H9 (cell line): ENCODE measurements at regions not wholly inside any gene's neighbourhood (a gene's known extent, or its start where the extent isn't known, plus 50 kb on each side); places are given as distances from the start of the nearest gene placed in this dataset.

Source experiments
- DNase-seq: peaks from one replicate; pipeline ENCODE4 v3.0.0-alpha.2; 2017
- H2AFZ ChIP-seq: one replicate; pipeline ENCODE4 v1.6.1; 2013; ENCODE audit warnings: mild to moderate bottlenecking, low read length, control low read depth, moderate library complexity
- H2AK5ac ChIP-seq: 2 replicates; pipeline ENCODE4 v1.6.1; 2013; ENCODE audit warnings: low read length, control low read depth, mixed read lengths; ENCODE audit not compliant: insufficient read length
- H2BK120ac ChIP-seq: one replicate; pipeline ENCODE4 v1.6.1; 2013; ENCODE audit warnings: low read depth, mild to moderate bottlenecking, low read length, control low read depth, inconsistent platforms; ENCODE audit not compliant: poor library complexity, severe bottlenecking
- H2BK12ac ChIP-seq: 2 replicates; pipeline ENCODE4 v1.6.1; 2013; ENCODE audit warnings: low read length, control low read depth, mixed read lengths, low read depth; ENCODE audit not compliant: insufficient read length
- H2BK15ac ChIP-seq: 2 replicates; pipeline ENCODE4 v1.6.1; 2013; ENCODE audit warnings: low read depth, low read length, control low read depth
- H2BK20ac ChIP-seq: one replicate; pipeline ENCODE4 v1.6.1; 2013; ENCODE audit warnings: low read depth, mild to moderate bottlenecking, low read length, control low read depth, inconsistent platforms; ENCODE audit not compliant: poor library complexity, severe bottlenecking
- H2BK5ac ChIP-seq: 2 replicates; pipeline ENCODE4 v1.6.1; 2013; ENCODE audit warnings: low read length, control low read depth, mixed read lengths; ENCODE audit not compliant: insufficient read length
- H3K14ac ChIP-seq: 2 replicates; pipeline ENCODE4 v1.6.1; 2013; ENCODE audit warnings: low read length, control low read depth; ENCODE audit not compliant: insufficient read depth
- H3K18ac ChIP-seq: 2 replicates; pipeline ENCODE4 v1.6.1; 2013; ENCODE audit warnings: low read depth, mild to moderate bottlenecking, mixed read lengths, low read length, control low read depth; ENCODE audit not compliant: insufficient read length
- H3K23ac ChIP-seq: 2 replicates; pipeline ENCODE4 v1.6.1; 2013; ENCODE audit warnings: low read length, control low read depth, mixed read lengths, low read depth; ENCODE audit not compliant: insufficient read length
- H3K23me2 ChIP-seq: 2 replicates; pipeline ENCODE4 v1.6.1; 2013; ENCODE audit warnings: low read depth, mild to moderate bottlenecking, mixed read lengths, low read length, control low read depth; ENCODE audit not compliant: insufficient read length, poor library complexity, severe bottlenecking
- H3K27ac ChIP-seq: 2 replicates; pipeline ENCODE4 v1.5.1; 2013; ENCODE audit warnings: low read length, control low read depth, mixed read lengths, low read depth; ENCODE audit not compliant: insufficient read length
- H3K27me3 ChIP-seq: 2 replicates; pipeline ENCODE4 v1.6.1; 2013; ENCODE audit warnings: low read length, control low read depth, inconsistent platforms; ENCODE audit not compliant: insufficient read depth
- H3K4ac ChIP-seq: 2 replicates; pipeline ENCODE4 v1.6.1; 2013; ENCODE audit warnings: low read depth, mild to moderate bottlenecking, control low read depth, inconsistent platforms, low read length, moderate library complexity
- H3K4me1 ChIP-seq: 2 replicates; pipeline ENCODE4 v1.6.1; 2013; ENCODE audit warnings: low read length, control low read depth, inconsistent platforms; ENCODE audit not compliant: insufficient read depth
- H3K4me2 ChIP-seq: 2 replicates; pipeline ENCODE4 v1.6.1; 2013; ENCODE audit warnings: low read length, control low read depth, mixed read lengths; ENCODE audit not compliant: insufficient read length, insufficient read depth
- H3K56ac ChIP-seq: 2 replicates; pipeline ENCODE4 v1.6.1; 2013; ENCODE audit warnings: low read depth, mild to moderate bottlenecking, mixed read lengths, low read length, control low read depth; ENCODE audit not compliant: insufficient read length
- H3K79me1 ChIP-seq: 2 replicates; pipeline ENCODE4 v1.6.1; 2013; ENCODE audit warnings: low read depth, mild to moderate bottlenecking, moderate library complexity, low read length, control low read depth, inconsistent platforms; ENCODE audit not compliant: insufficient read depth, poor library complexity, severe bottlenecking
- H3K79me2 ChIP-seq: 2 replicates; pipeline ENCODE4 v1.6.1; 2013; ENCODE audit warnings: low read length, control low read depth, inconsistent platforms; ENCODE audit not compliant: insufficient read depth
- H3K9ac ChIP-seq: 2 replicates; pipeline ENCODE4 v1.6.1; 2013; ENCODE audit warnings: low read length, control low read depth, mixed read lengths; ENCODE audit not compliant: insufficient read length; ENCODE audit errors: extremely low read depth
- H3K9me3 ChIP-seq: one replicate; pipeline ENCODE4 v1.6.1; 2013; ENCODE audit warnings: low read depth, low read length, inconsistent platforms; ENCODE audit not compliant: control insufficient read depth
- H3T11ph ChIP-seq: one replicate; pipeline ENCODE4 v1.6.1; 2013; ENCODE audit warnings: mild to moderate bottlenecking, low read length, control low read depth, inconsistent platforms
- H4K20me1 ChIP-seq: one replicate; pipeline ENCODE4 v1.6.1; 2013; ENCODE audit not compliant: control insufficient read depth, insufficient read length, insufficient read depth
- H4K5ac ChIP-seq: 2 replicates; pipeline ENCODE4 v1.6.1; 2013; ENCODE audit warnings: low read depth, mild to moderate bottlenecking, mixed read lengths, low read length, control low read depth; ENCODE audit not compliant: insufficient read length
- H4K8ac ChIP-seq: replicated peaks from 2 replicates; pipeline ENCODE4 v1.6.1; 2013; ENCODE audit warnings: low read length, control low read depth, mixed read lengths, low read depth; ENCODE audit not compliant: insufficient read length
- H4K91ac ChIP-seq: 2 replicates; pipeline ENCODE4 v1.6.1; 2013; ENCODE audit warnings: low read depth, mild to moderate bottlenecking, moderate library complexity, mixed read lengths, low read length, control low read depth; ENCODE audit not compliant: insufficient read length
- H3K27ac Mint-ChIP-seq, 3 experiments: 2 replicates in 2 of 3; 3 replicates in 1 of 3; pipeline ENCODE4 v1.8.0; 2020 to 2021; ENCODE audit warnings: mixed read lengths in 3 of 3, mild to moderate bottlenecking in 1 of 3, moderate library complexity in 1 of 3
- H3K27me3 Mint-ChIP-seq: 2 replicates; pipeline ENCODE4 v1.8.0; 2021; ENCODE audit warnings: low read depth, mild to moderate bottlenecking, moderate library complexity, mixed read lengths
- H3K36me3 Mint-ChIP-seq, 3 experiments: 2 replicates in 2 of 3; 3 replicates in 1 of 3; pipeline ENCODE4 v1.8.0; 2020 to 2021; ENCODE audit warnings: low read depth in 3 of 3, mixed read lengths in 3 of 3; ENCODE audit not compliant: insufficient read depth in 1 of 3
- H3K4me1 Mint-ChIP-seq, 2 experiments: 2 replicates each; pipeline ENCODE4 v1.8.0; 2020; ENCODE audit warnings: mixed read lengths in 2 of 2
- H3K4me3 Mint-ChIP-seq, 2 experiments: 2 replicates in 1 of 2; 3 replicates in 1 of 2; pipeline ENCODE4 v1.8.0; 2020 to 2021; ENCODE audit warnings: mild to moderate bottlenecking in 2 of 2, mixed read lengths in 2 of 2, moderate library complexity in 1 of 2
- H3K9me3 Mint-ChIP-seq, 2 experiments: 2 replicates in 1 of 2; 3 replicates in 1 of 2; pipeline ENCODE4 v1.8.0; 2020; ENCODE audit warnings: mild to moderate bottlenecking in 2 of 2, mixed read lengths in 2 of 2, moderate library complexity in 1 of 2
- CTCF ChIP-seq: fragments of 200-600 bp; sonication (generic); conservative IDR thresholded peaks from 3 replicates; pipeline ENCODE4 v1.8.0; 2021; ENCODE audit warnings: antibody characterized with exemption, mild to moderate bottlenecking
- WGBS: extraction: QIAGEN DNeasy Blood & Tissue Kit; methylation state at CpG from one replicate; pipeline ENCODE4 v1.1.7; 2013; ENCODE audit warnings: missing lambda C conversion rate, low lambda C conversion rate, mixed read lengths; ENCODE audit not compliant: insufficient read length; ENCODE audit errors: extremely low coverage; 5-methylcytosine and 5-hydroxymethylcytosine counted together

GRCh38 chr6:81456416-81456815 is 296.1 kb downstream of the TENT5A start:
- Mint-ChIP-seq H3K4me1 (no peaks in the 10 kb centered on the region), H3K27ac (no peak overlapping the region), H3K9me3 (peaks cover 8 to 9% of the 10 kb centered on the region in 2 experiments; a peak in 3 of 5 replicates), H3K4me3 (no peak overlapping the region), H3K27me3 (no peaks in the 10 kb centered on the region), H3K36me3 (peaks cover 0 to 2% (median 0%) of the 10 kb centered on the region in 3 experiments; a peak in 1 of 7 replicates)
- Histone ChIP-seq H3K14ac (no peak overlapping the region), H3T11ph (no peak overlapping the region), H3K79me2 (no peaks in the 10 kb centered on the region), H3K4ac (no peak overlapping the region), H2BK20ac (no peak overlapping the region), H3K27me3 (no peaks in the 10 kb centered on the region), H3K27ac (no peak overlapping the region), H2BK5ac (no peak overlapping the region), H4K20me1 (no peaks in the 10 kb centered on the region), H3K4me1 (no peaks in the 10 kb centered on the region), H3K56ac (no peak overlapping the region), H4K5ac (no peak overlapping the region), H2BK12ac (no peak overlapping the region), H3K79me1 (no peaks in the 10 kb centered on the region), H2BK15ac (no peak overlapping the region), H2AFZ (no peak overlapping the region), H2BK120ac (no peak overlapping the region), H3K4me2 (no peak overlapping the region), H3K23ac (no peak overlapping the region), H2AK5ac (no peak overlapping the region), H3K18ac (no peak overlapping the region), H4K91ac (no peak overlapping the region), H3K23me2 (no peaks in the 10 kb centered on the region), H3K9ac (no peak overlapping the region), H3K9me3 (no peaks in the 10 kb centered on the region), H4K8ac (no peak overlapping the region)
- DNase-seq = no peak
- no CpG with 5 or more reads among the region's 2 CpGs for WGBS
- TF ChIP-seq CTCF = no peak
